SK-N-SH treated with all-trans-retinoic acid at 6 μM for 48 hours (cell line): ENCODE measurements at regions not wholly inside any gene's neighbourhood (a gene's known extent, or its start where the extent isn't known, plus 50 kb on each side); places are given as distances from the start of the nearest gene placed in this dataset.

Experiments used
- CSRNP3 ChIP-seq: fragments of 250-450 bp; sonication (Bioruptor Pico); IDR thresholded peaks from 2 replicates; pipeline ENCODE4 v1.5.1; 2021; ENCODE audit warnings: mild to moderate bottlenecking, moderate library complexity
- ESRRG ChIP-seq: fragments of 250-450 bp; sonication (Bioruptor Pico); IDR thresholded peaks from 2 replicates; pipeline ENCODE4 v1.6.1; 2021; ENCODE audit warnings: mild to moderate bottlenecking
- GLIS3 ChIP-seq: fragments of 250-450 bp; sonication (Bioruptor Pico); IDR thresholded peaks from 2 replicates; pipeline ENCODE4 v1.5.0; 2020; ENCODE audit warnings: mild to moderate bottlenecking, moderate library complexity
- PPARA ChIP-seq: fragments of 250-450 bp; sonication (Bioruptor Pico); IDR thresholded peaks from 2 replicates; pipeline ENCODE4 v1.5.0; 2020; ENCODE audit warnings: mild to moderate bottlenecking, borderline replicate concordance
- RARB ChIP-seq: fragments of 250-450 bp; sonication (Bioruptor Pico); IDR thresholded peaks from 2 replicates; pipeline ENCODE4 v1.8.0; 2021; ENCODE audit warnings: mild to moderate bottlenecking, moderate library complexity
- SNAI2 ChIP-seq: fragments of 250-450 bp; sonication (Bioruptor Pico); IDR thresholded peaks from 2 replicates; pipeline ENCODE4 v1.5.0; 2020; ENCODE audit warnings: mild to moderate bottlenecking, moderate library complexity
- TOX ChIP-seq: fragments of 250-450 bp; sonication (Bioruptor Pico); IDR thresholded peaks from 2 replicates; pipeline ENCODE4 v1.8.0; 2021; ENCODE audit warnings: mild to moderate bottlenecking, moderate library complexity, borderline replicate concordance
- TSHZ2 ChIP-seq: fragments of 250-450 bp; sonication (Bioruptor Pico); IDR thresholded peaks from 2 replicates; pipeline ENCODE4 v1.5.0; 2020; ENCODE audit warnings: mild to moderate bottlenecking, moderate library complexity
- ZC3H10 ChIP-seq: fragments of 250-450 bp; sonication (Bioruptor Pico); IDR thresholded peaks from 2 replicates; pipeline ENCODE4 v1.5.1; 2021; ENCODE audit warnings: mild to moderate bottlenecking, moderate library complexity
- ZFP30 ChIP-seq: fragments of 450-650 bp; formaldehyde crosslinking; IDR thresholded peaks from 2 replicates; pipeline ENCODE4 v1.5.0; 2022; ENCODE audit warnings: mild to moderate bottlenecking, moderate library complexity
- ZNF565 ChIP-seq: fragments of 450-650 bp; formaldehyde crosslinking; conservative IDR thresholded peaks from 2 replicates; pipeline ENCODE4 v1.5.0; 2020; ENCODE audit warnings: low read depth, mild to moderate bottlenecking, moderate library complexity
- ZNF70 ChIP-seq: fragments of 450-650 bp; formaldehyde crosslinking; IDR thresholded peaks from 2 replicates; pipeline ENCODE4 v1.5.0; 2020; ENCODE audit warnings: mild to moderate bottlenecking, moderate library complexity
- TF ChIP-seq, protein P1 (sequence below): fragments of 250-450 bp; sonication (Bioruptor Pico); IDR thresholded peaks from 2 replicates; pipeline ENCODE4 v1.8.0; 2020; ENCODE audit warnings: mild to moderate bottlenecking, moderate library complexity, borderline replicate concordance
- TF ChIP-seq, protein P2 (sequence below): fragments of 250-450 bp; sonication (Bioruptor Pico); IDR thresholded peaks from 2 replicates; pipeline ENCODE4 v1.5.1; 2020; ENCODE audit warnings: low read depth, mild to moderate bottlenecking, moderate library complexity

- TF ChIP-seq ESRRG (CRISPR knock-in tag) (no peak), ZNF565 (CRISPR knock-in tag) (no peak), ZNF70 (CRISPR knock-in tag) (no peak), ZFP30 (CRISPR knock-in tag) (no peak), GLIS3 (no peak), SNAI2 (CRISPR knock-in tag) (no peak), PPARA (no peak), TOX (CRISPR knock-in tag) (no peak), CSRNP3 (no peak), ZC3H10 (CRISPR knock-in tag) (no peak), TSHZ2 (CRISPR knock-in tag) (no peak), RARB (CRISPR knock-in tag) (no peak)
- TF ChIP-seq, protein P1, sequence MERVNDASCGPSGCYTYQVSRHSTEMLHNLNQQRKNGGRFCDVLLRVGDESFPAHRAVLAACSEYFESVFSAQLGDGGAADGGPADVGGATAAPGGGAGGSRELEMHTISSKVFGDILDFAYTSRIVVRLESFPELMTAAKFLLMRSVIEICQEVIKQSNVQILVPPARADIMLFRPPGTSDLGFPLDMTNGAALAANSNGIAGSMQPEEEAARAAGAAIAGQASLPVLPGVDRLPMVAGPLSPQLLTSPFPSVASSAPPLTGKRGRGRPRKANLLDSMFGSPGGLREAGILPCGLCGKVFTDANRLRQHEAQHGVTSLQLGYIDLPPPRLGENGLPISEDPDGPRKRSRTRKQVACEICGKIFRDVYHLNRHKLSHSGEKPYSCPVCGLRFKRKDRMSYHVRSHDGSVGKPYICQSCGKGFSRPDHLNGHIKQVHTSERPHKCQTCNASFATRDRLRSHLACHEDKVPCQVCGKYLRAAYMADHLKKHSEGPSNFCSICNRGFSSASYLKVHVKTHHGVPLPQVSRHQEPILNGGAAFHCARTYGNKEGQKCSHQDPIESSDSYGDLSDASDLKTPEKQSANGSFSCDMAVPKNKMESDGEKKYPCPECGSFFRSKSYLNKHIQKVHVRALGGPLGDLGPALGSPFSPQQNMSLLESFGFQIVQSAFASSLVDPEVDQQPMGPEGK (CRISPR knock-in tag) = no peak
- TF ChIP-seq, protein P2, sequence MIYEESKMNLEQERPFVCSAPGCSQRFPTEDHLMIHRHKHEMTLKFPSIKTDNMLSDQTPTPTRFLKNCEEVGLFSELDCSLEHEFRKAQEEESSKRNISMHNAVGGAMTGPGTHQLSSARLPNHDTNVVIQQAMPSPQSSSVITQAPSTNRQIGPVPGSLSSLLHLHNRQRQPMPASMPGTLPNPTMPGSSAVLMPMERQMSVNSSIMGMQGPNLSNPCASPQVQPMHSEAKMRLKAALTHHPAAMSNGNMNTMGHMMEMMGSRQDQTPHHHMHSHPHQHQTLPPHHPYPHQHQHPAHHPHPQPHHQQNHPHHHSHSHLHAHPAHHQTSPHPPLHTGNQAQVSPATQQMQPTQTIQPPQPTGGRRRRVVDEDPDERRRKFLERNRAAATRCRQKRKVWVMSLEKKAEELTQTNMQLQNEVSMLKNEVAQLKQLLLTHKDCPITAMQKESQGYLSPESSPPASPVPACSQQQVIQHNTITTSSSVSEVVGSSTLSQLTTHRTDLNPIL = no peak
These were observed 1201.4 kb downstream of the XPNPEP1 start for GRCh38 chr10:108721874-108722273.
